NB4 (cell line): ENCODE measurements at regions not wholly inside any gene's neighbourhood (a gene's known extent, or its start where the extent isn't known, plus 50 kb on each side); places are given as distances from the start of the nearest gene placed in this dataset.

Experiments used
- DNase-seq: peaks from one replicate; pipeline ENCODE4 v3.0.0; 2010; ENCODE audit warnings: low read depth
- H3K4me3 ChIP-seq: one replicate; pipeline ENCODE4 v1.5.1; 2011; ENCODE audit warnings: mild to moderate bottlenecking, low read depth, low read length, moderate library complexity
- CTCF ChIP-seq: IDR thresholded peaks from one replicate; pipeline ENCODE4 v1.5.1; 2012; ENCODE audit warnings: low read depth, low read length
- MAX ChIP-seq: IDR thresholded peaks from 2 replicates; pipeline ENCODE4 v1.6.1; 2011; ENCODE audit warnings: low read depth, low read length
- MYC ChIP-seq: IDR thresholded peaks from 2 replicates; pipeline ENCODE4 v1.6.1; 2011; ENCODE audit warnings: low read depth, low read length
- POLR2A ChIP-seq: IDR thresholded peaks from 2 replicates; pipeline ENCODE4 v1.6.1; 2011; ENCODE audit warnings: mild to moderate bottlenecking; ENCODE audit not compliant: insufficient read length; ENCODE audit errors: extremely low read depth

- DNase-seq: no peak
- TF ChIP-seq MYC: no peak
- no peak overlapping the region for H3K4me3 ChIP-seq
Measured at GRCh38 chr9:17970277-17970676, 391.4 kb downstream of the SH3GL2 start.

GRCh38 chr9:17978773-17979172, 399.9 kb downstream of the SH3GL2 start:
- no peak for TF ChIP-seq POLR2A
- no peak for TF ChIP-seq CTCF
- no peak for TF ChIP-seq MYC
- no peak for TF ChIP-seq MAX
- no peak overlapping the region for H3K4me3 ChIP-seq
- no peak for DNase-seq

- TF ChIP-seq CTCF (no peak), POLR2A (no peak), MAX (no peak), MYC (no peak)
- no peak overlapping the region for H3K4me3 ChIP-seq
- no peak for DNase-seq
Measured at GRCh38 chr9:17986595-17986994, 407.7 kb downstream of the SH3GL2 start.

GRCh38 chr9:17987189-17987588, 408.3 kb downstream of the SH3GL2 start:
- no peak for DNase-seq
- no peak for TF ChIP-seq MYC
- TF ChIP-seq MAX: no peak
- TF ChIP-seq POLR2A: no peak
- TF ChIP-seq CTCF: no peak
- no peak overlapping the region for H3K4me3 ChIP-seq

- no peak for DNase-seq
- H3K4me3 ChIP-seq: no peak overlapping the region
- TF ChIP-seq POLR2A (no peak), CTCF (no peak), MYC (no peak), MAX (no peak)
Measured at GRCh38 chr9:17988489-17988888, 409.6 kb downstream of the SH3GL2 start.

- no peak for DNase-seq
- H3K4me3 ChIP-seq: no peak overlapping the region
Measured at GRCh38 chr9:17990602-17991001, 411.7 kb downstream of the SH3GL2 start.

More at GRCh38 chr9:17990602-17991001, 411.7 kb downstream of the SH3GL2 start:
- TF ChIP-seq CTCF: no peak
- TF ChIP-seq MAX: no peak
- TF ChIP-seq MYC: no peak
- TF ChIP-seq POLR2A: no peak
